ENCODE measurements at regions not wholly inside any gene's neighbourhood (a gene's known extent, or its start where the extent isn't known, plus 50 kb on each side); places are given as distances from the start of the nearest gene placed in this dataset.
A peak's percentile ranks its signal among the peaks of the same experiment; 100 is the strongest.

- CTCF ChIA-PET, result interaction anchor here (1.1 to 5.2 kb wide), 11 partner anchors 8 to 342 kb away, joined by 3 to 58 read pairs (median 6); no protein-coding TSS in a partner anchor
Observed at GRCh38 chr19:34120141-34120540, 52.2 kb upstream of the LSM14A start.

GRCh38 chr19:34120846-34121639 is 51.3 kb upstream of the LSM14A start:
- peak; percentile 80 for TF ChIP-seq CTCF (IDR thresholded peaks at IDR 0.05; ENCODE audit: insufficient read depth, low read length, missing control alignments)
- DNase-seq (ENCODE audit: low read depth, low spot score), result no peak
- POLR2A ChIA-PET, result no interaction called here
- H3K4me3 ChIP-seq (ENCODE audit: low read depth, low read length), result no peak overlapping the region
- CTCF ChIA-PET, result interaction anchor here (0.7 to 5.2 kb wide), 18 partner anchors 10 to 996 kb away, joined by 3 to 58 read pairs (median 6); no protein-coding TSS in a partner anchor

More at GRCh38 chr19:34120141-34120540, 52.2 kb upstream of the LSM14A start:
- no peak for TF ChIP-seq CTCF (IDR thresholded peaks at IDR 0.05; ENCODE audit: insufficient read depth, low read length, missing control alignments)
- H3K4me3 ChIP-seq (ENCODE audit: low read depth, low read length), result no peak overlapping the region
- POLR2A ChIA-PET, result no interaction called here
- no peak for DNase-seq (ENCODE audit: low read depth, low spot score)
